GM23338 (cell line): ENCODE measurements at regions not wholly inside any gene's neighbourhood (a gene's known extent, or its start where the extent isn't known, plus 50 kb on each side); places are given as distances from the start of the nearest gene placed in this dataset.

Experiments
- ATAC-seq: fragments of 200-7000 bp; cut with Tn5 transposase; 3 replicates; pipeline ENCODE4 v1.9.1; 2020
- DNase-seq: peaks from one replicate; pipeline ENCODE4 v3.0.0-alpha.2; 2015; ENCODE audit warnings: low spot score
- H2AFZ ChIP-seq: fragments of 200-600 bp; sonication (generic); 2 replicates; pipeline ENCODE4 v1.8.0; 2016; ENCODE audit warnings: antibody characterized with exemption, mild to moderate bottlenecking, moderate library complexity
- H3F3A ChIP-seq: fragments of 200-600 bp; sonication (generic); replicated peaks from 2 replicates; pipeline ENCODE4 v1.8.0; 2017; ENCODE audit warnings: antibody characterized with exemption, mixed run types, low read depth
- H3K27ac ChIP-seq: fragments of 200-600 bp; sonication (generic); 2 replicates; pipeline ENCODE4 v1.6.1; 2016; ENCODE audit warnings: low read depth
- H3K27me3 ChIP-seq: fragments of 200-600 bp; sonication (generic); 2 replicates; pipeline ENCODE4 v1.8.0; 2016; ENCODE audit warnings: mild to moderate bottlenecking, mixed run types, moderate library complexity; ENCODE audit not compliant: insufficient read depth
- H3K36me3 ChIP-seq: fragments of 200-600 bp; sonication (generic); 2 replicates; pipeline ENCODE4 v1.8.0; 2016; ENCODE audit warnings: mild to moderate bottlenecking; ENCODE audit not compliant: insufficient read depth
- H3K4me1 ChIP-seq: fragments of 200-600 bp; sonication (generic); 2 replicates; pipeline ENCODE4 v1.8.0; 2016; ENCODE audit warnings: mild to moderate bottlenecking, moderate library complexity; ENCODE audit not compliant: insufficient read depth
- H3K4me2 ChIP-seq: fragments of 200-600 bp; sonication (generic); 2 replicates; pipeline ENCODE4 v1.7.1; 2017; ENCODE audit warnings: mixed run types
- H3K4me3 ChIP-seq: fragments of 200-600 bp; sonication (generic); 2 replicates; pipeline ENCODE4 v1.6.1; 2016; ENCODE audit warnings: mixed run types
- H3K79me2 ChIP-seq: fragments of 200-600 bp; sonication (generic); replicated peaks from 2 replicates; pipeline ENCODE4 v1.8.0; 2017; ENCODE audit warnings: mild to moderate bottlenecking; ENCODE audit not compliant: insufficient read depth
- H3K9me2 ChIP-seq: fragments of 200-600 bp; sonication (generic); 2 replicates; pipeline ENCODE4 v1.8.0; 2017; ENCODE audit not compliant: insufficient read depth
- H4K20me1 ChIP-seq: fragments of 200-600 bp; sonication (generic); replicated peaks from 2 replicates; pipeline ENCODE4 v1.8.0; 2017; ENCODE audit warnings: mild to moderate bottlenecking; ENCODE audit not compliant: insufficient read depth
- H3K27ac Mint-ChIP-seq: 2 replicates; pipeline ENCODE4 v1.8.0; 2020; ENCODE audit warnings: inconsistent platforms, mild to moderate bottlenecking, moderate library complexity, mixed read lengths
- H3K27me3 Mint-ChIP-seq: 3 replicates; pipeline ENCODE4 v1.8.0; 2022; ENCODE audit warnings: low read depth, mild to moderate bottlenecking, moderate library complexity, mixed read lengths, inconsistent platforms; ENCODE audit not compliant: insufficient read depth, poor library complexity
- H3K36me3 Mint-ChIP-seq: 3 replicates; pipeline ENCODE4 v1.8.0; 2021; ENCODE audit warnings: low read depth, mild to moderate bottlenecking, inconsistent platforms, moderate library complexity, mixed read lengths
- H3K4me1 Mint-ChIP-seq: 3 replicates; pipeline ENCODE4 v1.8.0; 2020; ENCODE audit warnings: mild to moderate bottlenecking, inconsistent platforms, mixed read lengths
- H3K4me3 Mint-ChIP-seq: 3 replicates; pipeline ENCODE4 v1.8.0; 2021; ENCODE audit warnings: moderate library complexity, mild to moderate bottlenecking, inconsistent platforms, mixed read lengths
- H3K9me3 Mint-ChIP-seq: 3 replicates; pipeline ENCODE4 v1.8.0; 2020; ENCODE audit warnings: moderate library complexity, mild to moderate bottlenecking, inconsistent platforms, mixed read lengths
- EZH2 ChIP-seq: fragments of 200-600 bp; sonication (generic); IDR thresholded peaks from one replicate; pipeline ENCODE4 v1.8.0; 2017; ENCODE audit warnings: antibody characterized with exemption, mild to moderate bottlenecking, low read depth; ENCODE audit not compliant: unreplicated experiment
- EZH2phosphoT487 ChIP-seq: fragments of 200-600 bp; sonication (generic); IDR thresholded peaks from one replicate; pipeline ENCODE4 v1.8.1; 2018; ENCODE audit warnings: antibody characterized with exemption; ENCODE audit not compliant: unreplicated experiment
- JUNB ChIP-seq: IDR thresholded peaks from one replicate; pipeline ENCODE4 v1.6.1; 2016; ENCODE audit warnings: antibody characterized with exemption; ENCODE audit not compliant: unreplicated experiment
- NANOG ChIP-seq: IDR thresholded peaks from 2 replicates; pipeline ENCODE4 v1.6.1; 2016; ENCODE audit warnings: antibody characterized with exemption, borderline replicate concordance
- POLR2AphosphoS5 ChIP-seq: IDR thresholded peaks from 2 replicates; pipeline ENCODE4 v1.6.1; 2016; ENCODE audit warnings: antibody characterized with exemption, low read depth
- STAT1 ChIP-seq: IDR thresholded peaks from one replicate; pipeline ENCODE4 v1.6.1; 2016; ENCODE audit warnings: antibody characterized with exemption; ENCODE audit not compliant: unreplicated experiment
- ZNF114 ChIP-seq: fragments of 250-450 bp; sonication (Bioruptor Pico); IDR thresholded peaks from 2 replicates; pipeline ENCODE4 v1.5.0; 2020; ENCODE audit warnings: mild to moderate bottlenecking, moderate library complexity
- ZNF331 ChIP-seq: fragments of 250-450 bp; sonication (Bioruptor Pico); IDR thresholded peaks from 2 replicates; pipeline ENCODE4 v1.5.0; 2020; ENCODE audit warnings: low read depth, mild to moderate bottlenecking, moderate library complexity
- TF ChIP-seq, protein P1 (sequence below), 2 experiments: fragments of 200-600 bp in 1 of 2; sonication (generic) in 1 of 2; conservative IDR thresholded peaks; 2 replicates each; pipeline versions ENCODE4 v1.5.1 to v1.6.1; 2016 to 2017; ENCODE audit warnings: antibody characterized with exemption in 2 of 2, low read depth in 2 of 2, mild to moderate bottlenecking in 2 of 2, moderate library complexity in 1 of 2
- TF ChIP-seq, protein P2 (sequence below): IDR thresholded peaks from one replicate; pipeline ENCODE4 v1.6.1; 2018; ENCODE audit warnings: antibody characterized with exemption; ENCODE audit not compliant: unreplicated experiment
- TF ChIP-seq, protein P3 (sequence below): fragments of 250-450 bp; sonication (Bioruptor Pico); IDR thresholded peaks from 2 replicates; pipeline ENCODE4 v1.5.0; 2020; ENCODE audit warnings: mild to moderate bottlenecking, moderate library complexity
- TF ChIP-seq, protein P4 (sequence below): IDR thresholded peaks from 2 replicates; pipeline ENCODE4 v1.6.1; 2016; ENCODE audit warnings: antibody characterized with exemption

DNA sequence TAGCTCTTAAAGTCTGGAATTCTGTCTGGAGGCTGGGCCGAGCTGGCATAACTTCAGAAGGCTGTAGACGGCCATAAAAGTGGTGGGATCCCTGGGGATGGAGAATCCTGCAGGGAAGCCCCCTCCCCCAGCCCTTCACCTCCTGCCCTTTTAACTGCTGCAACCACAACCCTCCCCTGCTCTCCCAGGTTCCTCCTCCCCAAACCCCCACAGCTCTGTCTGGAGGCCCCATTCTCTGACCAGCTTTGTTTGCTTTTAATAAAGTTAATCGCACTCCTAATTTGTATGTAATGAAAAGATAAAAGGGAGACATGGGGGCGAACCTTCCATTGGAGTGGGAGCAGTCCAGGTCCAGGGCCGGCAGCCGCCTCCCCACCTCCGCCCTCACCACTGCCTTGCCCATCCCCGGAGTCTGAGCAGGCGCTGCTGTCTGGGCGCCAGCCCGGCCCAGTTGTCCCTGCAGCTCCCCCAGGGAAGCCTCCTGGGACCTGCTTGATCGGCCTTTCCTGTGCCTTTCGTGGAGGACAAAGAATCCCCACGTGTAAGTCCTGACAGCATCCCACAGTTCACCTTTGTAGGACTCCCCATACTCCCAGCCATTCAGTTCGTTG, 84.3 kb downstream of the PJA1 start:
- H3K4me3 Mint-ChIP-seq, result no peak overlapping the region
- H3K4me1 ChIP-seq, result no peaks in the 10 kb centered on the region; the same call in 1 of the 2 replicates
- no peaks in the 10 kb centered on the region for H3K36me3 ChIP-seq
- H3K27me3 ChIP-seq, result no peaks in the 10 kb centered on the region
- peaks cover 4% of the 10 kb centered on the region; the same call in 1 of the 3 replicates for H3K4me1 Mint-ChIP-seq
- H2AFZ ChIP-seq, result no peak overlapping the region
- H3K9me2 ChIP-seq, result no peaks in the 10 kb centered on the region
- no peak overlapping the region for H3K4me2 ChIP-seq
- no peaks in the 10 kb centered on the region for H3K9me3 Mint-ChIP-seq
- no peaks in the 10 kb centered on the region for H4K20me1 ChIP-seq
- H3K27me3 Mint-ChIP-seq, result no peaks in the 10 kb centered on the region
- no peaks in the 10 kb centered on the region for H3K79me2 ChIP-seq
- TF ChIP-seq JUNB (no peak), EZH2 (no peak), POLR2AphosphoS5 (no peak), ZNF114 (CRISPR knock-in tag) (no peak), ZNF331 (CRISPR knock-in tag) (no peak), NANOG (no peak), STAT1 (no peak), EZH2phosphoT487 (no peak)
- TF ChIP-seq, protein P1, sequence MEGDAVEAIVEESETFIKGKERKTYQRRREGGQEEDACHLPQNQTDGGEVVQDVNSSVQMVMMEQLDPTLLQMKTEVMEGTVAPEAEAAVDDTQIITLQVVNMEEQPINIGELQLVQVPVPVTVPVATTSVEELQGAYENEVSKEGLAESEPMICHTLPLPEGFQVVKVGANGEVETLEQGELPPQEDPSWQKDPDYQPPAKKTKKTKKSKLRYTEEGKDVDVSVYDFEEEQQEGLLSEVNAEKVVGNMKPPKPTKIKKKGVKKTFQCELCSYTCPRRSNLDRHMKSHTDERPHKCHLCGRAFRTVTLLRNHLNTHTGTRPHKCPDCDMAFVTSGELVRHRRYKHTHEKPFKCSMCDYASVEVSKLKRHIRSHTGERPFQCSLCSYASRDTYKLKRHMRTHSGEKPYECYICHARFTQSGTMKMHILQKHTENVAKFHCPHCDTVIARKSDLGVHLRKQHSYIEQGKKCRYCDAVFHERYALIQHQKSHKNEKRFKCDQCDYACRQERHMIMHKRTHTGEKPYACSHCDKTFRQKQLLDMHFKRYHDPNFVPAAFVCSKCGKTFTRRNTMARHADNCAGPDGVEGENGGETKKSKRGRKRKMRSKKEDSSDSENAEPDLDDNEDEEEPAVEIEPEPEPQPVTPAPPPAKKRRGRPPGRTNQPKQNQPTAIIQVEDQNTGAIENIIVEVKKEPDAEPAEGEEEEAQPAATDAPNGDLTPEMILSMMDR (conservative IDR thresholded peaks at IDR 0.05; ENCODE audit: low read depth in 2 of 2), result no peak
- TF ChIP-seq, protein P2, sequence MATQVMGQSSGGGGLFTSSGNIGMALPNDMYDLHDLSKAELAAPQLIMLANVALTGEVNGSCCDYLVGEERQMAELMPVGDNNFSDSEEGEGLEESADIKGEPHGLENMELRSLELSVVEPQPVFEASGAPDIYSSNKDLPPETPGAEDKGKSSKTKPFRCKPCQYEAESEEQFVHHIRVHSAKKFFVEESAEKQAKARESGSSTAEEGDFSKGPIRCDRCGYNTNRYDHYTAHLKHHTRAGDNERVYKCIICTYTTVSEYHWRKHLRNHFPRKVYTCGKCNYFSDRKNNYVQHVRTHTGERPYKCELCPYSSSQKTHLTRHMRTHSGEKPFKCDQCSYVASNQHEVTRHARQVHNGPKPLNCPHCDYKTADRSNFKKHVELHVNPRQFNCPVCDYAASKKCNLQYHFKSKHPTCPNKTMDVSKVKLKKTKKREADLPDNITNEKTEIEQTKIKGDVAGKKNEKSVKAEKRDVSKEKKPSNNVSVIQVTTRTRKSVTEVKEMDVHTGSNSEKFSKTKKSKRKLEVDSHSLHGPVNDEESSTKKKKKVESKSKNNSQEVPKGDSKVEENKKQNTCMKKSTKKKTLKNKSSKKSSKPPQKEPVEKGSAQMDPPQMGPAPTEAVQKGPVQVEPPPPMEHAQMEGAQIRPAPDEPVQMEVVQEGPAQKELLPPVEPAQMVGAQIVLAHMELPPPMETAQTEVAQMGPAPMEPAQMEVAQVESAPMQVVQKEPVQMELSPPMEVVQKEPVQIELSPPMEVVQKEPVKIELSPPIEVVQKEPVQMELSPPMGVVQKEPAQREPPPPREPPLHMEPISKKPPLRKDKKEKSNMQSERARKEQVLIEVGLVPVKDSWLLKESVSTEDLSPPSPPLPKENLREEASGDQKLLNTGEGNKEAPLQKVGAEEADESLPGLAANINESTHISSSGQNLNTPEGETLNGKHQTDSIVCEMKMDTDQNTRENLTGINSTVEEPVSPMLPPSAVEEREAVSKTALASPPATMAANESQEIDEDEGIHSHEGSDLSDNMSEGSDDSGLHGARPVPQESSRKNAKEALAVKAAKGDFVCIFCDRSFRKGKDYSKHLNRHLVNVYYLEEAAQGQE, result no peak
- TF ChIP-seq, protein P3, sequence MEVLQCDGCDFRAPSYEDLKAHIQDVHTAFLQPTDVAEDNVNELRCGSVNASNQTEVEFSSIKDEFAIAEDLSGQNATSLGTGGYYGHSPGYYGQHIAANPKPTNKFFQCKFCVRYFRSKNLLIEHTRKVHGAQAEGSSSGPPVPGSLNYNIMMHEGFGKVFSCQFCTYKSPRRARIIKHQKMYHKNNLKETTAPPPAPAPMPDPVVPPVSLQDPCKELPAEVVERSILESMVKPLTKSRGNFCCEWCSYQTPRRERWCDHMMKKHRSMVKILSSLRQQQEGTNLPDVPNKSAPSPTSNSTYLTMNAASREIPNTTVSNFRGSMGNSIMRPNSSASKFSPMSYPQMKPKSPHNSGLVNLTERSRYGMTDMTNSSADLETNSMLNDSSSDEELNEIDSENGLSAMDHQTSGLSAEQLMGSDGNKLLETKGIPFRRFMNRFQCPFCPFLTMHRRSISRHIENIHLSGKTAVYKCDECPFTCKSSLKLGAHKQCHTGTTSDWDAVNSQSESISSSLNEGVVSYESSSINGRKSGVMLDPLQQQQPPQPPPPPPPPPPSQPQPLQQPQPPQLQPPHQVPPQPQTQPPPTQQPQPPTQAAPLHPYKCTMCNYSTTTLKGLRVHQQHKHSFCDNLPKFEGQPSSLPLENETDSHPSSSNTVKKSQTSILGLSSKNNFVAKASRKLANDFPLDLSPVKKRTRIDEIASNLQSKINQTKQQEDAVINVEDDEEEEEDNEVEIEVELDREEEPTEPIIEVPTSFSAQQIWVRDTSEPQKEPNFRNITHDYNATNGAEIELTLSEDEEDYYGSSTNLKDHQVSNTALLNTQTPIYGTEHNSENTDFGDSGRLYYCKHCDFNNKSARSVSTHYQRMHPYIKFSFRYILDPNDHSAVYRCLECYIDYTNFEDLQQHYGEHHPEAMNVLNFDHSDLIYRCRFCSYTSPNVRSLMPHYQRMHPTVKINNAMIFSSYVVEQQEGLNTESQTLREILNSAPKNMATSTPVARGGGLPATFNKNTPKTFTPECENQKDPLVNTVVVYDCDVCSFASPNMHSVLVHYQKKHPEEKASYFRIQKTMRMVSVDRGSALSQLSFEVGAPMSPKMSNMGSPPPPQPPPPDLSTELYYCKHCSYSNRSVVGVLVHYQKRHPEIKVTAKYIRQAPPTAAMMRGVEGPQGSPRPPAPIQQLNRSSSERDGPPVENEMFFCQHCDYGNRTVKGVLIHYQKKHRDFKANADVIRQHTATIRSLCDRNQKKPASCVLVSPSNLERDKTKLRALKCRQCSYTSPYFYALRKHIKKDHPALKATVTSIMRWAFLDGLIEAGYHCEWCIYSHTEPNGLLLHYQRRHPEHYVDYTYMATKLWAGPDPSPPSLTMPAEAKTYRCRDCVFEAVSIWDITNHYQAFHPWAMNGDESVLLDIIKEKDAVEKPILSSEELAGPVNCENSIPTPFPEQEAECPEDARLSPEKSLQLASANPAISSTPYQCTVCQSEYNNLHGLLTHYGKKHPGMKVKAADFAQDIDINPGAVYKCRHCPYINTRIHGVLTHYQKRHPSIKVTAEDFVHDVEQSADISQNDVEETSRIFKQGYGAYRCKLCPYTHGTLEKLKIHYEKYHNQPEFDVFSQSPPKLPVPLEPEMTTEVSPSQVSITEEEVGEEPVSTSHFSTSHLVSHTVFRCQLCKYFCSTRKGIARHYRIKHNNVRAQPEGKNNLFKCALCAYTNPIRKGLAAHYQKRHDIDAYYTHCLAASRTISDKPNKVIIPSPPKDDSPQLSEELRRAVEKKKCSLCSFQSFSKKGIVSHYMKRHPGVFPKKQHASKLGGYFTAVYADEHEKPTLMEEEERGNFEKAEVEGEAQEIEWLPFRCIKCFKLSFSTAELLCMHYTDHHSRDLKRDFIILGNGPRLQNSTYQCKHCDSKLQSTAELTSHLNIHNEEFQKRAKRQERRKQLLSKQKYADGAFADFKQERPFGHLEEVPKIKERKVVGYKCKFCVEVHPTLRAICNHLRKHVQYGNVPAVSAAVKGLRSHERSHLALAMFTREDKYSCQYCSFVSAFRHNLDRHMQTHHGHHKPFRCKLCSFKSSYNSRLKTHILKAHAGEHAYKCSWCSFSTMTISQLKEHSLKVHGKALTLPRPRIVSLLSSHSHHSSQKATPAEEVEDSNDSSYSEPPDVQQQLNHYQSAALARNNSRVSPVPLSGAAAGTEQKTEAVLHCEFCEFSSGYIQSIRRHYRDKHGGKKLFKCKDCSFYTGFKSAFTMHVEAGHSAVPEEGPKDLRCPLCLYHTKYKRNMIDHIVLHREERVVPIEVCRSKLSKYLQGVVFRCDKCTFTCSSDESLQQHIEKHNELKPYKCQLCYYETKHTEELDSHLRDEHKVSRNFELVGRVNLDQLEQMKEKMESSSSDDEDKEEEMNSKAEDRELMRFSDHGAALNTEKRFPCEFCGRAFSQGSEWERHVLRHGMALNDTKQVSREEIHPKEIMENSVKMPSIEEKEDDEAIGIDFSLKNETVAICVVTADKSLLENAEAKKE (CRISPR knock-in tag), result no peak
- TF ChIP-seq, protein P4, sequence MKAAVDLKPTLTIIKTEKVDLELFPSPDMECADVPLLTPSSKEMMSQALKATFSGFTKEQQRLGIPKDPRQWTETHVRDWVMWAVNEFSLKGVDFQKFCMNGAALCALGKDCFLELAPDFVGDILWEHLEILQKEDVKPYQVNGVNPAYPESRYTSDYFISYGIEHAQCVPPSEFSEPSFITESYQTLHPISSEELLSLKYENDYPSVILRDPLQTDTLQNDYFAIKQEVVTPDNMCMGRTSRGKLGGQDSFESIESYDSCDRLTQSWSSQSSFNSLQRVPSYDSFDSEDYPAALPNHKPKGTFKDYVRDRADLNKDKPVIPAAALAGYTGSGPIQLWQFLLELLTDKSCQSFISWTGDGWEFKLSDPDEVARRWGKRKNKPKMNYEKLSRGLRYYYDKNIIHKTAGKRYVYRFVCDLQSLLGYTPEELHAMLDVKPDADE, result no peak
- H3K4me3 ChIP-seq, result no peak overlapping the region
- no peaks in the 10 kb centered on the region for H3K36me3 Mint-ChIP-seq
- no peak overlapping the region for H3K27ac ChIP-seq
- peak; percentile 40 for ATAC-seq
- no peak for DNase-seq
- no peaks in the 10 kb centered on the region for H3F3A ChIP-seq
- H3K27ac Mint-ChIP-seq, result no peak overlapping the region
